H1 (cell line): ENCODE measurements at regions not wholly inside any gene's neighbourhood (a gene's known extent, or its start where the extent isn't known, plus 50 kb on each side); places are given as distances from the start of the nearest gene placed in this dataset.

Experiments used
- CTCF ChIA-PET: fragments of 300-600 bp; sonication (Branson Sonifier 250); formaldehyde crosslinking; loops from one replicate; lab custom pipeline; 2021; ENCODE audit not compliant: partially characterized antibody; lab: Charles Lee
- POLR2A ChIA-PET: fragments of 300-600 bp; sonication (Branson Sonifier 250); formaldehyde crosslinking; loops from one replicate; lab custom pipeline; 2021; ENCODE audit warnings: inconsistent platforms; ENCODE audit not compliant: partially characterized antibody; lab: Charles Lee
- DNase-seq, 2 experiments: peaks; one replicate each; pipeline versions ENCODE4 v3.0.0 to v3.0.0-alpha.2; 2010 to 2022; ENCODE audit warnings: low spot score in 2 of 2, low read depth in 1 of 2, mixed read lengths in 1 of 2
- FAIRE-seq: peaks from 2 replicates; lab custom pipeline; 2011; peaks lifted over from hg19 to GRCh38; lab: Jason Lieb, UNC
- H2AFZ ChIP-seq: 2 replicates; pipeline ENCODE4 v1.8.1; 2012; ENCODE audit warnings: low read length, inconsistent platforms
- H2AK5ac ChIP-seq: 2 replicates; pipeline ENCODE4 v1.6.1; 2013; ENCODE audit warnings: low read depth, low read length
- H2BK120ac ChIP-seq: replicated peaks from 2 replicates; pipeline ENCODE3; 2013; ENCODE audit warnings: low read depth, low read length, inconsistent platforms
- H2BK12ac ChIP-seq: 2 replicates; pipeline ENCODE4 v1.6.1; 2013; ENCODE audit warnings: low read depth, low read length
- H2BK15ac ChIP-seq: 2 replicates; pipeline ENCODE4 v1.6.1; 2013; ENCODE audit warnings: low read length
- H2BK20ac ChIP-seq: 2 replicates; pipeline ENCODE4 v1.6.1; 2013; ENCODE audit warnings: low read length
- H2BK5ac ChIP-seq: 2 replicates; pipeline ENCODE4 v1.6.1; 2013; ENCODE audit warnings: low read depth, low read length
- H3K14ac ChIP-seq: 2 replicates; pipeline ENCODE4 v1.6.1; 2013; ENCODE audit warnings: inconsistent platforms; ENCODE audit not compliant: insufficient read length
- H3K18ac ChIP-seq: 2 replicates; pipeline ENCODE4 v1.6.1; 2013; ENCODE audit warnings: low read length; ENCODE audit errors: extremely low read depth
- H3K23ac ChIP-seq: 2 replicates; pipeline ENCODE4 v1.6.1; 2013; ENCODE audit warnings: inconsistent platforms; ENCODE audit not compliant: insufficient read length
- H3K23me2 ChIP-seq: 2 replicates; pipeline ENCODE4 v1.6.1; 2013; ENCODE audit warnings: low read depth, low read length
- H3K27ac ChIP-seq: 2 replicates; pipeline ENCODE4 v1.6.1; 2011; ENCODE audit warnings: low read depth, low read length, inconsistent platforms
- H3K27me3 ChIP-seq, 4 experiments: replicated peaks in 1 of 4; 1 replicate in 1 of 4; 2 replicates in 3 of 4; pipeline versions ENCODE4 v1.6.1 to v1.8.1; 2011 to 2013; ENCODE audit warnings: low read length in 3 of 4, mild to moderate bottlenecking in 3 of 4, inconsistent platforms in 2 of 4, mixed read lengths in 2 of 4, moderate library complexity in 1 of 4; ENCODE audit not compliant: control insufficient read depth in 3 of 4, insufficient read depth in 3 of 4; ENCODE audit errors: extremely low read depth in 1 of 4
- H3K36me3 ChIP-seq, 4 experiments: 2 replicates each; pipeline versions ENCODE4 v1.6.1 to v1.8.1; 2011 to 2013; ENCODE audit warnings: mild to moderate bottlenecking in 4 of 4, low read length in 3 of 4, moderate library complexity in 2 of 4, control low read depth in 1 of 4, inconsistent platforms in 1 of 4; ENCODE audit not compliant: insufficient read depth in 4 of 4, control insufficient read depth in 2 of 4
- H3K4ac ChIP-seq: replicated peaks from 2 replicates; pipeline ENCODE3; 2013; ENCODE audit warnings: low read length, low read depth, mixed read lengths, inconsistent platforms; ENCODE audit not compliant: insufficient read length
- H3K4me1 ChIP-seq, 4 experiments: replicated peaks in 1 of 4; 1 replicate in 1 of 4; 2 replicates in 3 of 4; pipeline versions ENCODE4 v1.6.1 to v1.8.1; 2011 to 2013; ENCODE audit warnings: low read length in 3 of 4, inconsistent platforms in 2 of 4, mixed read lengths in 1 of 4; ENCODE audit not compliant: insufficient read depth in 4 of 4, control insufficient read depth in 3 of 4
- H3K4me2 ChIP-seq, 2 experiments: 2 replicates each; pipeline versions ENCODE4 v1.6.1 to v1.8.1; 2011 to 2013; ENCODE audit warnings: low read depth in 2 of 2, low read length in 2 of 2, control low read depth in 1 of 2, inconsistent platforms in 1 of 2, mild to moderate bottlenecking in 1 of 2; ENCODE audit not compliant: insufficient read depth in 1 of 2
- H3K4me3 ChIP-seq, 4 experiments: fragments of 200-600, 300-600 bp in 1 of 4; sonication (generic), shearing (Covaris generic), sonication (Bioruptor Twin) in 1 of 4; 2 replicates each; pipeline versions ENCODE4 v1.5.1 to v1.8.1; 2011 to 2016; ENCODE audit warnings: low read length in 4 of 4, low read depth in 3 of 4, control low read depth in 2 of 4, inconsistent platforms in 2 of 4, mild to moderate bottlenecking in 2 of 4, mixed read lengths in 1 of 4, moderate library complexity in 1 of 4; ENCODE audit not compliant: insufficient read depth in 2 of 4; ENCODE audit errors: extremely low read depth in 1 of 4
- H3K56ac ChIP-seq: replicated peaks from 2 replicates; pipeline ENCODE3; 2013; ENCODE audit warnings: low read depth, mild to moderate bottlenecking, mixed read lengths, low read length, inconsistent platforms; ENCODE audit not compliant: insufficient read length
- H3K79me1 ChIP-seq: 2 replicates; pipeline ENCODE4 v1.6.1; 2013; ENCODE audit warnings: low read depth, low read length, control low read depth
- H3K79me2 ChIP-seq, 2 experiments: 2 replicates each; pipeline versions ENCODE4 v1.6.1 to v1.8.1; 2012 to 2013; ENCODE audit warnings: low read length in 2 of 2, mild to moderate bottlenecking in 2 of 2, inconsistent platforms in 1 of 2; ENCODE audit not compliant: insufficient read depth in 2 of 2, control insufficient read depth in 1 of 2
- H3K9ac ChIP-seq, 4 experiments: replicated peaks in 1 of 4; 1 replicate in 1 of 4; 2 replicates in 3 of 4; pipeline versions ENCODE4 v1.6.1 to v1.8.1; 2011 to 2013; ENCODE audit warnings: low read depth in 3 of 4, low read length in 3 of 4, control low read depth in 2 of 4, mild to moderate bottlenecking in 2 of 4, moderate library complexity in 2 of 4, inconsistent platforms in 1 of 4; ENCODE audit errors: extremely low read depth in 1 of 4
- H3K9me3 ChIP-seq, 2 experiments: 2 replicates each; pipeline versions ENCODE4 v1.6.1 to v1.8.1; 2012 to 2013; ENCODE audit warnings: mild to moderate bottlenecking in 2 of 2, moderate library complexity in 2 of 2, control low read depth in 1 of 2, inconsistent platforms in 1 of 2, low read depth in 1 of 2, low read length in 1 of 2, mixed read lengths in 1 of 2; ENCODE audit not compliant: insufficient read depth in 2 of 2
- H4K20me1 ChIP-seq, 2 experiments: replicated peaks in 1 of 2; 2 replicates each; pipeline versions ENCODE3 to v1.8.1; 2011 to 2013; ENCODE audit warnings: inconsistent platforms in 2 of 2, low read length in 2 of 2, mild to moderate bottlenecking in 1 of 2; ENCODE audit not compliant: insufficient read depth in 2 of 2, control insufficient read depth in 1 of 2
- H4K5ac ChIP-seq: 2 replicates; pipeline ENCODE4 v1.6.1; 2013; ENCODE audit warnings: low read length, low read depth, mixed read lengths, inconsistent platforms; ENCODE audit not compliant: insufficient read length
- H4K8ac ChIP-seq: 2 replicates; pipeline ENCODE4 v1.8.0; 2013; ENCODE audit warnings: mild to moderate bottlenecking, moderate library complexity, low read length, inconsistent platforms; ENCODE audit not compliant: insufficient read depth; ENCODE audit errors: extremely low read depth
- H4K91ac ChIP-seq: replicated peaks from 2 replicates; pipeline ENCODE3; 2013; ENCODE audit warnings: low read length, mixed read lengths, inconsistent platforms; ENCODE audit not compliant: insufficient read length
- EZH2 ChIP-seq: fragments of 200-600 bp; sonication (generic); IDR thresholded peaks from 2 replicates; pipeline ENCODE4 v1.7.1; 2012; ENCODE audit warnings: low read depth, mild to moderate bottlenecking, moderate library complexity, low read length, inconsistent platforms; ENCODE audit not compliant: severe bottlenecking
- HDAC2 ChIP-seq, 2 experiments: fragments of 300-600 bp in 1 of 2; sonication (generic) in 1 of 2; IDR thresholded peaks; 2 replicates each; pipeline ENCODE4 v1.6.1; 2011 to 2012; ENCODE audit warnings: low read depth in 2 of 2, low read length in 2 of 2, mild to moderate bottlenecking in 2 of 2, moderate library complexity in 2 of 2, borderline replicate concordance in 1 of 2, inconsistent platforms in 1 of 2
- HDAC6 ChIP-seq: IDR thresholded peaks from one replicate; pipeline ENCODE4 v1.7.1; 2012; ENCODE audit warnings: low read depth, mild to moderate bottlenecking, inconsistent platforms, low read length, moderate library complexity
- KDM1A ChIP-seq: fragments of 200-600, 300-600 bp; sonication (generic); IDR thresholded peaks from 2 replicates; pipeline ENCODE4 v1.7.1; 2016; ENCODE audit warnings: mild to moderate bottlenecking, low read length, borderline replicate concordance
- NANOG ChIP-seq: IDR thresholded peaks from 2 replicates; pipeline ENCODE4 v1.6.1; 2011; ENCODE audit warnings: low read length, low read depth, mild to moderate bottlenecking, inconsistent platforms; ENCODE audit not compliant: insufficient read depth, poor library complexity, severe bottlenecking
- POLR2AphosphoS5 ChIP-seq: IDR thresholded peaks from 2 replicates; pipeline ENCODE4 v1.6.1; 2011; ENCODE audit warnings: low read depth, low read length
- TAF7 ChIP-seq: optimal IDR thresholded peaks from 2 replicates; pipeline ENCODE3; 2011; ENCODE audit warnings: low read depth, mild to moderate bottlenecking, inconsistent platforms, low read length, moderate library complexity, borderline replicate concordance
- TCF12 ChIP-seq: IDR thresholded peaks from 2 replicates; pipeline ENCODE4 v1.6.1; 2011; ENCODE audit warnings: low read depth, mild to moderate bottlenecking, low read length

- no peaks in the 10 kb centered on the region for H4K20me1 ChIP-seq
- H3K4me2 ChIP-seq = no peak overlapping the region
- H3K27me3 ChIP-seq = no peaks in the 10 kb centered on the region
- no peak overlapping the region for H4K5ac ChIP-seq
- no peaks in the 10 kb centered on the region for H3K79me2 ChIP-seq
- no peak for FAIRE-seq
- DNase-seq = no peak
- H2BK5ac ChIP-seq = no peak overlapping the region
- no peak overlapping the region for H4K8ac ChIP-seq
- CTCF ChIA-PET = interaction anchor here (1.0 kb wide), 1 partner anchor 10 kb away, joined by 3 read pairs; no protein-coding TSS in a partner anchor
- H2BK20ac ChIP-seq = no peak overlapping the region
- H3K23me2 ChIP-seq = no peaks in the 10 kb centered on the region
- no peaks in the 10 kb centered on the region for H3K79me1 ChIP-seq
- H3K18ac ChIP-seq = no peak overlapping the region
- POLR2A ChIA-PET = no interaction called here
- no peak overlapping the region for H3K23ac ChIP-seq
- no peak overlapping the region for H3K14ac ChIP-seq
- H3K36me3 ChIP-seq = no peaks in the 10 kb centered on the region
- H3K9me3 ChIP-seq = no peaks in the 10 kb centered on the region
- TF ChIP-seq HDAC2 (IDR thresholded peaks at IDR 0.05; ENCODE audit: borderline replicate concordance in 1 of 2, low read depth in 2 of 2, low read length in 2 of 2) = no peak
- TF ChIP-seq HDAC6 = no peak
- TF ChIP-seq EZH2 = no peak
- TF ChIP-seq KDM1A = no peak
- TF ChIP-seq POLR2AphosphoS5 = no peak
- TF ChIP-seq TCF12 = no peak
- TF ChIP-seq NANOG = no peak
- TF ChIP-seq TAF7 = no peak
- no peak overlapping the region for H3K27ac ChIP-seq
- H3K4me3 ChIP-seq = no peak overlapping the region
- H2AK5ac ChIP-seq = no peak overlapping the region
- H2BK120ac ChIP-seq = no peak overlapping the region
- no peak overlapping the region for H2BK12ac ChIP-seq
- H2AFZ ChIP-seq = no peak overlapping the region
- H3K9ac ChIP-seq = no peak overlapping the region
- no peak overlapping the region for H3K4ac ChIP-seq
- no peak overlapping the region for H3K56ac ChIP-seq
- H4K91ac ChIP-seq = no peak overlapping the region
- H2BK15ac ChIP-seq = no peak overlapping the region
- no peaks in the 10 kb centered on the region for H3K4me1 ChIP-seq
Measured at GRCh38 chr5:39998518-39998917, 573.7 kb upstream of the DAB2 start.
